Erythroblast (primary cell): ENCODE measurements at regions not wholly inside any gene's neighbourhood (a gene's known extent, or its start where the extent isn't known, plus 50 kb on each side); places are given as distances from the start of the nearest gene placed in this dataset.

Experiments used
- GATA1 ChIP-seq: IDR thresholded peaks from 2 replicates; pipeline ENCODE4 v1.6.1; 2011; ENCODE audit warnings: low read depth, mild to moderate bottlenecking, control low read depth, low read length, moderate library complexity
- POLR2A ChIP-seq: IDR thresholded peaks from 2 replicates; pipeline ENCODE4 v1.6.1; 2011; ENCODE audit warnings: mild to moderate bottlenecking, low read length

DNA sequence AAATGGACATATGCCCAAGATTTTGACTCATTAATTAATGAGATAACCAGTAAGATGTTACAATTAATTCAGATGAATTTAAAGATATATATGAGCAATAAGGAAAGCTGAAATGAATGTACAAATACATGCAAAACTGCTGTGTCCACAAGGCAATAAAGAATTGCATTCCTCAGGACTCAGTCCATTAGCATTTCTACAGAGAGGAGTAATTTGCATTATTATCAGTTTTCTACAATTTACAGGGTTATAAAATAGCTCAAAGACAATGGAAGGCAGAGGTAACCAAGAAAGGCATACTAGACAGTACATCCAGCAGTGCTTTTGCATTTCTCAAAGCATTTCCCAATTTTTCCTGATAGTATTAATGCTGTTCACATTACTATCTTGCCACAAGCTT, 377.1 kb upstream of the GOLIM4 start:
- no peak for TF ChIP-seq POLR2A
- no peak for TF ChIP-seq GATA1
